ENCODE measurements at regions not wholly inside any gene's neighbourhood (a gene's known extent, or its start where the extent isn't known, plus 50 kb on each side); places are given as distances from the start of the nearest gene placed in this dataset.
"Not testable (repeated sequence)": the region's sequence is repeated elsewhere in the genome, so short reads cannot be mapped to it uniquely, and the experiment has no call there.

DNA sequence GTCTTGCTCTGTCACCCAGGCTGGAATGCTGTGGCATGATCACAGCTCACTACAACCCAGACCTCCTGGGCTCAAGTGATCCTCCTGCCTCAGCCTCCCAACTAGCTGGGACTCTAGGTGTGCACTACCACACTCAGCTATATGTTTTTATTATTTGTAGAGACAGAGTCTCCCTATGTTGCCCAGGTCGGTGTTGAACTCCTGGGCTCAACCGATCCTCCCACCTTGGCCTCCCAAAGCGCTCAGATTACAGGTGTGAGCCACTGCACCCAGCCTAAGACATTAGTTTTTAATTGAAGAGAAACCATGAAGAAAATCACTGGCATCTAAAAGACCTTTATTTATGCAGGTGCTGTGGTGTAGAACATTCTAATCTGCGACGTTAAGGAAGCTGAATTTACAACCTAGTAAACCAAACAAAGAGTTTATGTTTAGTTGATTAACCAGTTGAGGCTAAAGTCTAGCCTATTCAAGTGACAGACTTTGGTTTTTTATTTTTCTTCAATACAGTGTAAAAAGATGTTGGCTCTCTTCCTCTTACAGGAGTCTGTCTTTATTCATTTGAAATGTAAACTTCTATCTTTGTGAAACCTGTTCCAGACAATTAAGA is 52.5 kb upstream of the NBL1 start:
- no peak for DNase-seq (ENCODE audit: low spot score)

DNA sequence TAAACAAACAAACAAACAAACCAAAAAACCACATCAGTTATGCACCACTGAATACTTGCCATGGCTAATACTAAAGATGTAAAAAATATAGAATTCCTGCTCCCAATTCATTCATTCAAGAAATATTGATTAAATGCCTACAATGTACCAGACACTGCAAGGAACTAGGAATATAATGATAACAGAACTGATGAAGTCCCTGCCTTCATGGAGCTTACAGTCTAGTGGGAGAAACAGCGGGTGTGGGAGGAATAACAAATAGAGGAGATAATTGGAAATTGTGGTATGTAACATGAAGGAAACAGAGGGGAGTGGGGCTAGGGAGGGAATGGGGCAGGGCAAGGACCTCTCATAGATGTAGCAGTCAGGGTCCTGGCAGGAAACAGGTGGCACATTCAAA is 58.6 kb upstream of the NBL1 start:
- DNase-seq (ENCODE audit: low spot score), result no peak

DNA sequence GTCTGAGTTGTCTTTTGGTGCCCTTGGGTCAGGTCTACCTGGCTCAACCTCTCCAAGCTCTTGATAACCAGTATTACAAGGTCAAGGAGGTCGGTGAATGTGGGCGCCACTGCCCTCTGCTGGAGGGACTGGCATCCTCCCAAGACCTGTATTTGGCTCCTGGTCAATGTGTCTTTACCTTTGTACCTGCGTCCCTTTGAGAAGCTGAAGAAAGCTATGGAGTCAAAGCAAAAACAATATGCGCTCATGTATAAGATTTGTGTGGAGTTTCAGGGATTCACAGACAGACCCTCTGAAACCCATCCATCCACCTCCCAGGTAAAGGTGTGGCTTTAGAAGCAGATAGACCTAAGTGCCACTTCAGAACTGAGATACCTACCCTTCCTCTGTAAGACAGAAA is 61.8 kb upstream of the NBL1 start:
- DNase-seq (ENCODE audit: low spot score), result no peak

GRCh38 chr1:19581381-19581780 is 62.7 kb upstream of the NBL1 start:
- no peak for DNase-seq (ENCODE audit: low spot score)

GRCh38 chr1:19577561-19577960 is 66.5 kb upstream of the NBL1 start:
- no peak for DNase-seq (ENCODE audit: low spot score)

DNA sequence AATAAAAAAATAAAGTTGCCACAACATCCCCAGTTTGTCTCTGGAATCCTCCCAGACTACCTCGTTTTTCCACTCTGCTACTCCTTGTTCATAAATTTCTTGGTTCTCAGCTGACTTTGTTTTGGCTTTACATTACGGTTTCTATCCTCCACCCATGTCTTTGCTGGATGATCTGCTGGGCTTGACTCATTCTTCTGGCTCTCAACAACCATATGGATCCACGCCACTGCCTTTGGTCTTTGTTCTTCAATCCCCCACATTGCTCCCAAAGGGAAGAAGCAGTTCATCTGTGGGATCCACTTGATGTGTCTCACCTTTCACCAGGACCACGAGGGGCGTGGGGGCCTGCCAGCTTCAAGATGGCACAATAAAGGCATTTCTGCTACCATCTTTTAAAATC is 67.1 kb upstream of the NBL1 start:
- DNase-seq (ENCODE audit: low spot score), result peak; percentile 57

DNA sequence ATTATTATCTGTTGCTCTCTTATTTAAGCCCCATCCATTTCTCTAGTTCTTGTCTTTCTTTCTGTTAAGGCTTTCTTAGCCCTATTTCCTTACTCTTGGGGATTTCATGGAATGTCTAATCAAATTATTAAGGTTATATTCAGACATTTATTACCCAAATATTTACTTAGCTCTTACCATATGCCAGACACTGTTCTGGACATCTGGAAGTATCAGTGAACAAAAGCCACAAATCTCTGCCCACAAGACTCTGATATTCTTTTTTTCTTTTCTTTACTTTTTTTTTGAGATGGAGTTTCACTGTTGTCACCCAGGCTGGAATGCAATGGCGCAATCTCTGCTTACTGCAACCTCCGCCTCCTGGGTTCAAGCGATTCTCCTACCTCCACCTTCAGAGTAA is 74.3 kb upstream of the NBL1 start:
- no peak for DNase-seq (ENCODE audit: low spot score)

- no peak for DNase-seq (ENCODE audit: low spot score)
These were observed 77.1 kb upstream of the NBL1 start for GRCh38 chr1:19567041-19567440.

- peak; percentile 5 for DNase-seq (ENCODE audit: low spot score)
These were observed 79.0 kb upstream of the CAPZB start for GRCh38 chr1:19564366-19564765.

GRCh38 chr1:19563324-19564097 is 78.2 kb upstream of the CAPZB start:
- peak; percentile 82 for DNase-seq (ENCODE audit: low spot score)

GRCh38 chr1:19562847-19563246 is 77.5 kb upstream of the CAPZB start:
- DNase-seq (ENCODE audit: low spot score), result no peak

DNA sequence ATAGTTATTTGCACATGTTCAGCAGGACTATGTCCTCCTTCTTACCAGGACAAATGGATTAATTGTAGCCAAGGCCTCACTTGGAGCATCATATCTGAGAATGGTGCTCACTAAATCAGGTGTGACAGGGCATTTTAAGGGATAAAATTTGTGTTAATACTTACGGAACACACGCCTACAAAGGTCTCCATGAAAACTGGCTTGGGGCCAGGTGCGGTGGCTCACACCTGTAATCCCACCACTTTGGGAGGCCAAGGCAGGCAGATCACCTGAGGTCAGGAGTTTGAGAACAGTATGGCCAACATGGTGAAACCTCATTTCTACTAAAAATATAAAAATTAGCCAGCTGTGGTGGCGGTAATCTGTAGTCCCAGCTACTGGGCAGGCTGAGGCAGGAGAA is 75.1 kb upstream of the CAPZB start:
- DNase-seq (ENCODE audit: low spot score), result no peak

GRCh38 chr1:19559641-19560040 is 74.3 kb upstream of the CAPZB start:
- no peak for DNase-seq (ENCODE audit: low spot score)

GRCh38 chr1:19557609-19558051 is 72.3 kb upstream of the CAPZB start:
- DNase-seq (ENCODE audit: low spot score), result no peak

- no peak for DNase-seq (ENCODE audit: low spot score)
These were observed 68.8 kb upstream of the CAPZB start for GRCh38 chr1:19554090-19554489.

DNA sequence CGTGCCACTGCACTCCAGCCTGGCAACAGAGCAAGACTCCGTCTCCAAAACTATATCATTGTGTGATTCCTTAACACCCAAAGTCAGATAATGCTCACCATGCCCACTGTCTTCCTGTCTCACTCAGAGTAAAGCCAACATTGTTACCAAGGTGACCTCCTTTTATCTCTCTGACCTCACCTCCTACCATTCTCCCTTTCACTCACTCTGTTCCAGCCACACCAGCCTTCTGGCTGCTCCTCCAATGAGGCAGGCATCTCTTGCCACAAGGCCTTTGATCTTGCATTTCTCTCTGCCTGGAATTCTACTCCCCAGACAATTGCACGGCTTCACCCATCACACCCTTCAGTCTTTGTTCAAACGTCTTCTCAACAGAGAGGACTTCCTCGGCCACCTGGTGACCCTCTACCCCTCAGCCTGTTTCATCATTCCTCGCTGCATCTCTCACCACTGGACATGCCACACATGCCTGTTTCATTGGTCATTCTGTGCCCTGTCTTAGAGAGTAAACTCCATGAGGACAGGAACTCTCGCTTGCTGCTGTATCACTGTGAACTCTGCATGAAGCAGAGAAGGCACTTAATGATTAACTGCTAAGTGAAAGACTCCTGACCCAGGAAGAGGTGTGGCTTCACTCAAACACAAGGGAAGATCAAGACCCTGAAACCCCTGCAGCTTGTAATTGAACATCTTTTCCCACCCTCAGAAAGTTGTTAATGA is 67.1 kb upstream of the CAPZB start:
- no peak for DNase-seq (ENCODE audit: low spot score)

DNA sequence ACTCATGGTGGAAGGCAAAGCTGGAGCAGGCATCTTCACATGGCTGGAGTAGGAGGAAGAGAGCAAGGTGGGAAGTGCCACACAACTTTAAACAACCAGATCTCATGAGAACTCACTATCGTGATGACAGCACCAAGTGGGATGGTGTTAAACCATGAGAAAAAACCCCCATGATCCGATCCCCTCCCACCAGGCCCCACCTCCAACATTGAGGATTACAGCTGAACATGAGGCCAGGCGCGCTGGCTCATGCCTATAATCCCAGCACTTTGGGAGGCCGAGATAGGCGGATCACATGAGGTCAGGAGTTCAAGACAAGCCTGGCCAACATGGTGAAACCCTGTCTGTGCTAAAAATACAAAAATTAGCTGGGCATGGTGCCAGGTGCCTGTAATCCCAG is 66.5 kb upstream of the CAPZB start:
- peak; percentile 24 for DNase-seq (ENCODE audit: low spot score)

- not testable (repeated sequence) for DNase-seq (ENCODE audit: low spot score)
These were observed 65.1 kb upstream of the CAPZB start for GRCh38 chr1:19550437-19550836.

DNA sequence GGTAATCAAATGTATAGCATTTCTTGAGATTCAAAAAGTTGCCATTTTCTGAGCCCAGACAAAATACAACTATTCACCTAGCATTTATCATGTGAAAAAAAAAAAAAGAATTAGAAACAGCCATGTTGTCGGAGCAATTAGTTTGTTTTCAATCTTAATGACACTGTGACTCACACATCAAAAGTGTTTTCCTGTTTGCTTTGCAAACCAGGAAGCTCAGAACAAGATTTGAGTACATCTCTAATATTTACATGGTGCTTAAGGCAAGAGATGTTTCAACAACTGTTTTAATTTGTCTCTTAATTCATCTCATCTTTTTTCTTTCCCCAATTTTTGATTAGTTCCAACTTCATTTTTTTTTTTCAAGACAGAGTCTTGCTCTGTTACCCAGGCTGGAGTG is 62.5 kb upstream of the CAPZB start:
- no peak for DNase-seq (ENCODE audit: low spot score)

DNA sequence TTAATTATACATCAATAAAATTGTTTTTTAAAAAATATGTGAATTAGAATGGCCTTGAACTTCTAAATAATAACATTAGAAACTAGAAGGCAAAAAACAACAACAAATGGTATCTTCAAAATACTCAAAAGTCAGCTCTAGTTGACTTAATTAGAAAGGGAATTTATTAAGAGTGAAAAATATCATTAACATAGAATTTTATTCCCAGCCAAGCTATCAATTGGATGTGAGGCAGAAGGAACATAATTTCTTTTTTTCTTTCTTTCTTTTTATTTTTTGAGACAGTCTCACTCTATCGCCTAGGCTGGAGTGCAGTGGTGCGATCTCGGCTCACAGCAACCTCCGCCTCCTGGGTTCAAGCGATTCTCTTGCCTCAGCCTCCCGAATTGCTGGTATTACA is 51.2 kb upstream of the CAPZB start:
- no peak for DNase-seq (ENCODE audit: low spot score)

DNA sequence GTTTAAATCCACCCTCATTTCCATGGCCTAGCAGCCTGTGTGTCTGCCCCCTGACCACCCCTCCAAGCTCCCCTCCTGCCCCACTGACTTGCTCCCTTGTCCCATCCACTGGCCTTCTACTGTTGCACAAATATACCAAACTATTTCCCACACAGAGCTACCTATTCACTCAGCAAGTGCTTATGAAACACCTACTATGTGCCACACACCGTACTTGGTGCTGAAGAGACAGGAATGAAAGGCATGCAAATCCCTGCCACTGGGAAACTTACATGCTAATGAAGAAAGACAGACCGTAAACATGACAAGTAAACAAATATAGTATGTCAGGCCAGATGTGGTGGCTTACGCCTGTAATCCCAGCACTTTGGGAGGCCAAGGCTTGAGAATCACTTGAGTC is 49.9 kb upstream of the CAPZB start:
- no peak for DNase-seq (ENCODE audit: low spot score)
